GM12872 (cell line): ENCODE measurements at regions not wholly inside any gene's neighbourhood (a gene's known extent, or its start where the extent isn't known, plus 50 kb on each side); places are given as distances from the start of the nearest gene placed in this dataset.

Experiments used
- TF ChIP-seq, protein P1 (sequence below): IDR thresholded peaks from 3 replicates; pipeline ENCODE4 v1.5.1; 2011; ENCODE audit warnings: low read depth, mild to moderate bottlenecking, low read length, moderate library complexity; ENCODE audit not compliant: insufficient read depth

- TF ChIP-seq, protein P1, sequence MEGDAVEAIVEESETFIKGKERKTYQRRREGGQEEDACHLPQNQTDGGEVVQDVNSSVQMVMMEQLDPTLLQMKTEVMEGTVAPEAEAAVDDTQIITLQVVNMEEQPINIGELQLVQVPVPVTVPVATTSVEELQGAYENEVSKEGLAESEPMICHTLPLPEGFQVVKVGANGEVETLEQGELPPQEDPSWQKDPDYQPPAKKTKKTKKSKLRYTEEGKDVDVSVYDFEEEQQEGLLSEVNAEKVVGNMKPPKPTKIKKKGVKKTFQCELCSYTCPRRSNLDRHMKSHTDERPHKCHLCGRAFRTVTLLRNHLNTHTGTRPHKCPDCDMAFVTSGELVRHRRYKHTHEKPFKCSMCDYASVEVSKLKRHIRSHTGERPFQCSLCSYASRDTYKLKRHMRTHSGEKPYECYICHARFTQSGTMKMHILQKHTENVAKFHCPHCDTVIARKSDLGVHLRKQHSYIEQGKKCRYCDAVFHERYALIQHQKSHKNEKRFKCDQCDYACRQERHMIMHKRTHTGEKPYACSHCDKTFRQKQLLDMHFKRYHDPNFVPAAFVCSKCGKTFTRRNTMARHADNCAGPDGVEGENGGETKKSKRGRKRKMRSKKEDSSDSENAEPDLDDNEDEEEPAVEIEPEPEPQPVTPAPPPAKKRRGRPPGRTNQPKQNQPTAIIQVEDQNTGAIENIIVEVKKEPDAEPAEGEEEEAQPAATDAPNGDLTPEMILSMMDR, result no peak
Measured at GRCh38 chr7:82507976-82508677, 64.5 kb upstream of the CACNA2D1 start.

- TF ChIP-seq, protein P1, result no peak
Measured at GRCh38 chr7:82507365-82507975, 63.9 kb upstream of the CACNA2D1 start.

- TF ChIP-seq, protein P1, result no peak
Measured at GRCh38 chr7:82506702-82507101, 63.1 kb upstream of the CACNA2D1 start.

GRCh38 chr7:82506208-82506607 is 62.6 kb upstream of the CACNA2D1 start:
- TF ChIP-seq, protein P1, result no peak

DNA sequence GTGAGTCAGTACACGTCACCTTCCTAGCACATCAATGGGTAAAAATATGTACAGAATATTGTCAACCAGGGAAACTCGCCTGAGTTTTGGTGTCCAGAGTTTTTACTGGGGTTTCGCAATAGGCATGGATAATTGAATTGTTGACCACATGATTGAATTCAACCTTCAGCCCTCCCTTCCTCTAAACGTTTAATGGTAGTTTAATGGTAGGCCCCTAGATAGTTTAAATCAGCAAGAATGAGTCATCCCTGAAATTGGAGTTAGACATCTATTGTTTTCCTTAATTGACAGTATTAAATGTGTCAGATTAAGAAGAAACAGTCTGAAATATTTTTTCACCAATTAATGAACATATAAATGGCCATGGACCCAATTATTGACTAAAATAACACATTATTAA is 57.8 kb upstream of the CACNA2D1 start:
- TF ChIP-seq, protein P1, result no peak

DNA sequence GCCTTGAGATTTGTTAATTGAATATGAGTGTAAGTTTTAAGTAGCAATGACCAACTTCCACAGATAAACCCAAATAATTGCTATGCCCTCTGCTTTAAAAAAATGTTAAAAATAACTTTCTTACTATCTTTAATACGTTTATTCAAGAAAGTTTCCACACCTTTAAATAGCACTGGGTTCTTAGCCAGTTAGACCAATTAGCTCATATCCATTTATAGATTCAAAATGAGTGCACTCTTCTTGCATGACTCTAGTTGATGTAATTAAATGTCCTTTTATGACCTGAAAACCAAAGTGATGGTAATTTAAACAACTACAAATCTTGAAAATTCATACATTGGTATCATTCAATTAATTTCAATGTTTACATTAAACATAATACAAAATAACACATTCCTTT is 50.8 kb upstream of the CACNA2D1 start:
- TF ChIP-seq, protein P1, result no peak
